ENCODE measurements at regions not wholly inside any gene's neighbourhood (a gene's known extent, or its start where the extent isn't known, plus 50 kb on each side); places are given as distances from the start of the nearest gene placed in this dataset.

DNA sequence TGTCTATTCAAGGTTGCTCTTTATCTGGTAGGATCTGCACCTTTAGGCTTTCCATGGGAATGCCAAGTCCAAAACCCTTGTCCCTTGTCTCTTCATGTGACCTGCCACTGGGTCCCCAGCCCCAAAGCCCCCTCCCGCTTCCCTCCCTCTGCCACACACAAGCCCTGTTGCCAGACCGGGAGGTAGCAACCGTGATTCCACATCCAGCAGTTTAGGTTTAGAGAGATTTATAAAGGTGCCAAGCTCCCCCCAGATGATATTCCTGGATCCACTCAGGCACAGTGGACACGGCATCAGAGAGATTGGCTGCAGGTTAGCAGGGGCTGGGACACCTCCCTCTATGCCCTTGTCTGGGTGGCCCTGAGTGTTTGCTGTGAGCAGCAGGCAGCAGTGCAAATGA, 504.7 kb downstream of the CCDC171 start:
- peaks cover 36% of the 10 kb centered on the region for H3K4me1 ChIP-seq (ENCODE audit: control insufficient read depth, extremely low read depth, insufficient read depth, low read length)
- no peaks in the 10 kb centered on the region for H4K20me1 ChIP-seq (ENCODE audit: control insufficient read depth, extremely low read depth, insufficient read depth, low read length)
- peak overlapping the region; percentile 54 for H3K27ac ChIP-seq (ENCODE audit: control insufficient read depth, insufficient read depth, low read length)
- H3K4me3 ChIP-seq (ENCODE audit: control insufficient read depth in 2 of 3, extremely low read depth in 1 of 3, insufficient read depth in 2 of 3, low read depth in 1 of 3, low read length in 3 of 3) = no peak overlapping the region
- TF ChIP-seq, protein P1, sequence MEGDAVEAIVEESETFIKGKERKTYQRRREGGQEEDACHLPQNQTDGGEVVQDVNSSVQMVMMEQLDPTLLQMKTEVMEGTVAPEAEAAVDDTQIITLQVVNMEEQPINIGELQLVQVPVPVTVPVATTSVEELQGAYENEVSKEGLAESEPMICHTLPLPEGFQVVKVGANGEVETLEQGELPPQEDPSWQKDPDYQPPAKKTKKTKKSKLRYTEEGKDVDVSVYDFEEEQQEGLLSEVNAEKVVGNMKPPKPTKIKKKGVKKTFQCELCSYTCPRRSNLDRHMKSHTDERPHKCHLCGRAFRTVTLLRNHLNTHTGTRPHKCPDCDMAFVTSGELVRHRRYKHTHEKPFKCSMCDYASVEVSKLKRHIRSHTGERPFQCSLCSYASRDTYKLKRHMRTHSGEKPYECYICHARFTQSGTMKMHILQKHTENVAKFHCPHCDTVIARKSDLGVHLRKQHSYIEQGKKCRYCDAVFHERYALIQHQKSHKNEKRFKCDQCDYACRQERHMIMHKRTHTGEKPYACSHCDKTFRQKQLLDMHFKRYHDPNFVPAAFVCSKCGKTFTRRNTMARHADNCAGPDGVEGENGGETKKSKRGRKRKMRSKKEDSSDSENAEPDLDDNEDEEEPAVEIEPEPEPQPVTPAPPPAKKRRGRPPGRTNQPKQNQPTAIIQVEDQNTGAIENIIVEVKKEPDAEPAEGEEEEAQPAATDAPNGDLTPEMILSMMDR (optimal IDR thresholded peaks at IDR 0.05 in 1 of 3, IDR thresholded peaks at IDR 0.05 in 1 of 3, conservative IDR thresholded peaks at IDR 0.05 in 1 of 3; ENCODE audit: extremely low read depth in 1 of 3, insufficient read depth in 2 of 3, low read length in 3 of 3) = no peak
- no peak for TF ChIP-seq EZH2 (IDR thresholded peaks at IDR 0.05; ENCODE audit: low read length)
- H3K9ac ChIP-seq (ENCODE audit: control insufficient read depth, extremely low read depth, insufficient read depth, low read length) = no peak overlapping the region
- no peaks in the 10 kb centered on the region for H3K9me3 ChIP-seq (ENCODE audit: control insufficient read depth, low read depth, low read length)
- H3K9me1 ChIP-seq (ENCODE audit: control insufficient read depth, extremely low read depth, insufficient read depth, low read length) = no peaks in the 10 kb centered on the region
- H3K36me3 ChIP-seq (ENCODE audit: control insufficient read depth in 2 of 2, extremely low read depth in 1 of 2, insufficient read depth in 2 of 2, low read length in 2 of 2) = no peaks in the 10 kb centered on the region
- no peak overlapping the region for H3K4me2 ChIP-seq (ENCODE audit: control insufficient read depth, extremely low read depth, insufficient read depth, low read depth, low read length)
- dilution Hi-C loops (cut with MboI; ENCODE audit: extremely low pct_ligation_motif_present, low sequenced_read_pairs) = no loop called here
- no peaks in the 10 kb centered on the region for H3K79me2 ChIP-seq (ENCODE audit: control insufficient read depth, insufficient read depth, low read length)
- H2AFZ ChIP-seq (ENCODE audit: control insufficient read depth, low read length) = peak overlapping the region; percentile 46
- no peak for DNase-seq (ENCODE audit: low read depth, low spot score)
- FAIRE-seq = peak; percentile 34
- no peaks in the 10 kb centered on the region for H3K27me3 ChIP-seq (ENCODE audit: control insufficient read depth, extremely low read depth, insufficient read depth, low read length)

DNA sequence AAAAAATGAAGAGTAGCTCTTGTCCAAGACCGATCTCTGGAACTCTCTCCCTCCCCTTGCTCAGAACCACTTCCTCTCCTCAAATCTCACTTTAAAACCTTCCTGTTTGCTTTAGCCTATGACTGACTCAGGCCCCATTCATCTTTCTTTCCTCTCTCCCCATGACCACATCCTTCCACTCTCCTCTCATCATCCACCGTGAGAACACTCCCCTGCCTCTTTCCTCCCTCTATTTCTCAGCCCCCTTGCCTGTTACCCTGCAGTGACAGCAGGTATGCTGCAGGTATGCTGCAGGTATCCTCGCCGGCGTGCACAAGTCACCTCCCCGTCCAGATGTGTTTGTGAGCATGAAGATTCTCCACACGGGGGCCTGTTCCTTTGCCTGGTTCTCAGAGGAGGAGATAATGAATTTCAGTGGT, 505.3 kb downstream of the CCDC171 start:
- no peak overlapping the region for H3K9ac ChIP-seq (ENCODE audit: control insufficient read depth, extremely low read depth, insufficient read depth, low read length)
- H4K20me1 ChIP-seq (ENCODE audit: control insufficient read depth, extremely low read depth, insufficient read depth, low read length) = no peaks in the 10 kb centered on the region
- no peaks in the 10 kb centered on the region for H3K9me1 ChIP-seq (ENCODE audit: control insufficient read depth, extremely low read depth, insufficient read depth, low read length)
- peaks cover 42% of the 10 kb centered on the region for H3K4me1 ChIP-seq (ENCODE audit: control insufficient read depth, extremely low read depth, insufficient read depth, low read length)
- no peaks in the 10 kb centered on the region for H3K36me3 ChIP-seq (ENCODE audit: control insufficient read depth in 2 of 2, extremely low read depth in 1 of 2, insufficient read depth in 2 of 2, low read length in 2 of 2)
- DNase-seq (ENCODE audit: low read depth, low spot score) (peak; percentile 15), FAIRE-seq (peak; percentile 90)
- dilution Hi-C loops (cut with MboI; ENCODE audit: extremely low pct_ligation_motif_present, low sequenced_read_pairs) = no loop called here
- H3K27ac ChIP-seq (ENCODE audit: control insufficient read depth, insufficient read depth, low read length) = peak overlapping the region; percentile 54
- H3K27me3 ChIP-seq (ENCODE audit: control insufficient read depth, extremely low read depth, insufficient read depth, low read length) = no peaks in the 10 kb centered on the region
- H2AFZ ChIP-seq (ENCODE audit: control insufficient read depth, low read length) = no peak overlapping the region
- peak overlapping the region; percentile 30 for H3K4me2 ChIP-seq (ENCODE audit: control insufficient read depth, extremely low read depth, insufficient read depth, low read depth, low read length)
- H3K4me3 ChIP-seq (ENCODE audit: control insufficient read depth in 2 of 3, extremely low read depth in 1 of 3, insufficient read depth in 2 of 3, low read depth in 1 of 3, low read length in 3 of 3) = peak overlapping the region in 1 of 3 experiments; percentile 19
- TF ChIP-seq EZH2 (IDR thresholded peaks at IDR 0.05; ENCODE audit: low read length) = no peak
- TF ChIP-seq, protein P1 (optimal IDR thresholded peaks at IDR 0.05 in 1 of 3, IDR thresholded peaks at IDR 0.05 in 1 of 3, conservative IDR thresholded peaks at IDR 0.05 in 1 of 3; ENCODE audit: extremely low read depth in 1 of 3, insufficient read depth in 2 of 3, low read length in 3 of 3) = peak in 1 of 3 experiments; percentile 25
- no peaks in the 10 kb centered on the region for H3K9me3 ChIP-seq (ENCODE audit: control insufficient read depth, low read depth, low read length)
- no peaks in the 10 kb centered on the region for H3K79me2 ChIP-seq (ENCODE audit: control insufficient read depth, insufficient read depth, low read length)
